SKM-1 (cell line): ENCODE measurements at regions not wholly inside any gene's neighbourhood (a gene's known extent, or its start where the extent isn't known, plus 50 kb on each side); places are given as distances from the start of the nearest gene placed in this dataset.
"Not testable (repeated sequence)": the region's sequence is repeated elsewhere in the genome, so short reads cannot be mapped to it uniquely, and the experiment has no call there.

Experiments
- DNase-seq: peaks from one replicate; lab custom pipeline; 2025; ENCODE audit not compliant: unreplicated experiment; lab: John Stamatoyannopoulos, UW

DNA sequence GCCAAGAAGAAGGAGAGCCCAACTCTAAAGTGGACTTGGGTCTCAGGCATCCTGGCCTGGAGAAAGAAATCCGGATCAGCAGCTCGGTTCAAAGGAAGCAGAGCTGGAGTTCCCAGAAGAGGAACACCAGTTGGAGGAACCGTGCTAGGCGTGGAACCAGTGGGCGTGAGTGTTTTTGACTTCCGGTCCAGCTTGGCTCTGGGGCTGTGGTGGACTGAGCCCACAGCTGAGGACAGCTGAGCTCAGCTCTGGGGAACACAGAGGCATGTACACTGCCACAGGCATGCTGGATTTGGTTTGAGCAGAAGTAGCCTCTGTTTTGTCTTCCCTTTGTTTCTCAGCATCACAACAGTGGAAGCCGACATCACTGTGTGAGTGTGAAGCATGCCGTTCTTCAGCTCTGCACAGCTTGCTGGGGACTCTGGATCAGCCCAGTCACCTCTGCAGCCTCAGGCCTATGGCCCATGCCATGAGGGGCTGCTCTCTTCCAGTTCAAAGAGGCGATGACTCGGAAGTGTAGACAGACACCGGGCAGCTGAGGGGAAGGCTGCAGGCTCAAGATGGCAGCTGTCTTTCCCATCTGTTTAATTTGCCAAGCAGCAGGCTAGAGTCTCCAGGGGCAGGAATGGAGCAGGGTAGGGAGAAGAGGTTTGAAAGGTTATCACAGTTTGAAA, 185.8 kb upstream of the UBE3A start:
- no peak for DNase-seq

DNA sequence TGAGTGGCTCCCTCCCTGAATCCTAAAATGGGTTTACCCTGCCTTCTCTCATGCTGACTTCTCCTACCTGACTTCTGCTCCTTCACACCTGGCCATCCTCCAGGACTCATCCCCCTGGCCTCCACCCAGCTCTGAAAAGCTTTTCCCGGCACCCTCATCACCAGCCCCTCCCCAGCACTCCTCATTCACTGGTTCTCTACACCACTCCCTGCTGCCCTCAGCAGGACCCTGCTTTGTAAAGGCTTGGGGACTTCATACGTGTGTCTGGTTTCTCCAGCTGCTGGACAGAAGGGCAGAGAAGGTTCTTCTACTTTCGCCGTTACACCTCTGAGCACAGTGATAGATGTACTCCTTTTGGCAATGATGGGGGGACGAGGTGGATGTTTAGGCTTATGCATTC, 184.9 kb upstream of the UBE3A start:
- no peak for DNase-seq

DNA sequence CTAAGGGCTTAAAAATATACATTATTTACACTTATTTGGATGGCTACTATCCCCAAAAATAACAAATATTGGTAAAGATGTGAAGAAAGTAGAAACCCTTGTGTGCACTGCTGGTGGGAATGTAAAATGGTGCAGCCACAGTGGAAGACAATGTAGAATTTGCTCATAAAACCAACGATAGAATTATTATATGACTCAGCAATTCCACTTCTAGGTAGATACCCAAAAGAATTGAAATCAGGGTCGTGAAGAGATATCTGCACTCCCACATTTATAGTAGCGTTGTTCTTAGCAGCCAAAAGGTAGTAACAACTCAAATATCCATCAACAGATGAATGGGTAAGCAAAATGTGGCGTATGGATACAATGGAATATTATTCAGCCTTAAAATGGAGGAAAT, 181.6 kb upstream of the UBE3A start:
- DNase-seq, result no peak

DNA sequence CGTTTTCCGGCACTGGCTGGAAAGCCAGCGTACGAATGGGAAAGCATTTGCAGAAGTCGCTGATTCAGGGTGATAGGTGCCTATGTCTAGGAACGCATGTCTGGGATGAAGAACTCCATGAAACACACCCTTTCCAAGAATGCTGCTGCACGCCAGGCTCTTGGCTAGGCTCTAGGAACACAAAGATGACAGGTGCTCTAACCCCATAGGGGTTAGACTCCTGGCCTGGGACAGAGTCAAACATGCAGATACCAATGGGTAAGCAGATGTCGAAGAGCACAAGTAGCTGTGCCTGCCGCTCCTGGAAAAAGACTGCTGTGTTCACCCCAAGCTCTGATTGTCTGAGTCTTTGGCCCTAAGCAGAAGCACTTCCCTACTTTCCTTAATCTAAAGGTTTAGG, 180.9 kb upstream of the UBE3A start:
- DNase-seq, result no peak

DNA sequence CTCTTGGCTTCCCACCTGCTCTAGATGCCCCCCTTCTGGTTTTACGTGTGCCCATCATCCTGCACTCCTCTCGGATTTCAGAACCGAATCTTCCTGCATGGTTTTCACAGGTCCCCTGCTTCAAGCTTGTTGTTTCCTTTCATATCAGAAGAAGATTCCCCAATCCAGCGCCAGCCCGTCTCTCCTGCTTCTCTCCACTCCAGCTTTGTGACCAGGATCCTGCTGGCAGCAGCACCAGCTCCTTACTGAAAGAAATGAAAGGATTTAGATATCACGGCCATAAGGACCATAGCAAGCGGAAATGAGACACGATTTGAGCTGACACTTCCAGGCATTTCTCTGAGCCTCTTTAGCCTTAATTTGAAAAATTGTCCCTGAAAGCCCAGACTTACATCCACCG, 180.3 kb upstream of the UBE3A start:
- DNase-seq, result no peak

DNA sequence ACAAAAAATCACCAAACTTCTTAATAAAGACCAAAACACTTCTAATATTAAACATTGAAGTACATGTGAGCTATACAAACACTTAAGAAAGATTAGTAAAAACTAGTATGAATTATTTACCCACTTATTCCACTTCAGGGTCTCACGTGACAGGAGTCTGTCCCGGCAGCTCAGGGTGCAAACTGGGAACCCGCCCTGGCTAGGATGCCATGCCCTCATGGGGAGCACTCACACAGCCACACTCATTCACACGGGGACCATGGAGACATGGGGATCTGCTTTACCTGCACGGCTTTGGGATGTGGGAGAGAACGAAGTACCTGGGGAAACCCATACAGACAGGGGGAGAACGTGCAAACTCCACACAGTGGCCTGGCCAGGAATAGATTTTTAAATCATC, 179.3 kb upstream of the UBE3A start:
- no peak for DNase-seq

DNA sequence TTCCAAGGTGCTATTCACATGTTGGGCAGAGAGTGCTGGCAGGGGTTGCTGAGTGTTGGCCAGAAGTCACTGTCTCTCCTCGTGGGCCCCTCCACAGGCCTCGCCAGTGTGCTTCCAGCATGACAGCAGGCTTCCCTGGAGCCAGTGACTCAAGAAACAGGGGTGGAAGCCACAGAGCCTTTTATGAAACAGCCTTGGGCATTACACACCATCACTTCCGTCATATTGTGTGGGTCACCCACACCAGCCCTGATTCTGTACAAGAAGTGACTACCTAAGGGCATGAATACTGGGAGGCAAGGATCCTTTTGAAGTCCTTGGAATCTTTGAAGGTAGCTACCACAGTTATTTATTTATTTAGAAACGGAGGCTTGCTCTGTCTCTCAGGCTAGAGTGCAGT, 177.6 kb upstream of the UBE3A start:
- no peak for DNase-seq

DNA sequence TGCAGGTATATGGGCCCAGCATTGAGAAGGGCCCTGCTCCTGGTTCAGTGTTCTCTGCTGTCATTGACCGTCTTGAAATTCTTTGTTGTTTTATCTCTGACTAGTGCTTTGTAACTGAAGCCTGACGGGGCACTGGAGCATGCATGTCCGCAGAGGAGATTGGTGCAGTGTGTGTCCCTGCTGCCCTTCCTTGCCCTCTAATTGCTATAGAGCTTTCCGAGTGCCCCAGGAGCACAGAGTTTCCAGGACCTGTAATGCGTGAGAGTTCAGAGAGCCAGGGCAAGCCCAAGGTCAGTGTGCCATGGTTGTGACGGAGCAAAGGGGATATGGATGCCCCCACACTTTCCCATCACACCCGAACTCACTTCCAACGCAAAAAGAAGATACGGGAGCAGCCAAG, 174.3 kb upstream of the UBE3A start:
- no peak for DNase-seq

DNA sequence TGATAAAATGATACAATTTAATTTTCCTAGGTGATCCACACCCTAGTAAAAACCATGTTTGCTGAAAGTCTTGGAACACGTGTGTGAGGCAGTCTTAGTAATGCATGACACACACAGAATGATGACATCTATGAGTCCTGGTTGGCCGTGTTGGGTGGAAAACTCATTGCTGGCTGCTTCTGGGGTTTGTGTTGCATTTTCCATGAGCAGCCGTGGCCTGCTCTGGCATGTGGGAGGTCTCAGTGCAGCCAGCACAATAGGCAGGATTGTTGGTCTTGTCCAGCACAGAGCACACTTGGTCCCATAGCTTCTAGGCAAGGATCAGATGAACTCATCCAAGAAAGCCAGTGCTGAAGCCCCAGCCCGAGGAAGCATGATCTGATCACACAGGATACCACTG, 172.8 kb upstream of the UBE3A start:
- no peak for DNase-seq

DNA sequence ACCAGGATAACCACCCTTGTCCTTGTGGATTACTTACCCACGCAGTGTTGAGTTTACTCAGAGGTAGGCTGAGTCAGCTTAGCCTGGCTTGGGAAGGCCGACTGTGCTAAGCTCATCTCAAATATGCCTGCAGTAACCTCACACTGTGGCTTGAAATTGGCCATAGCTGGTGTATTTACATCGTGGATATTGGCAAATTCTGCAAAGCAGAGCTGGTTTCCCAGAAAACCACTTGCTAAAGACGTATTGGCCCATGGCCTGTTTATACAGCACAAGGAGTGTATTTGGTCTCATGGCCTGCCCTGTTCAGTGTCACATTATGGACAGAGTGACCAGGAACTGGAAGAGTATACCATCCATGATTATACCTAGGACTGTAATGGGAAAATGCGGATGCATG, 170.5 kb upstream of the UBE3A start:
- DNase-seq, result no peak

DNA sequence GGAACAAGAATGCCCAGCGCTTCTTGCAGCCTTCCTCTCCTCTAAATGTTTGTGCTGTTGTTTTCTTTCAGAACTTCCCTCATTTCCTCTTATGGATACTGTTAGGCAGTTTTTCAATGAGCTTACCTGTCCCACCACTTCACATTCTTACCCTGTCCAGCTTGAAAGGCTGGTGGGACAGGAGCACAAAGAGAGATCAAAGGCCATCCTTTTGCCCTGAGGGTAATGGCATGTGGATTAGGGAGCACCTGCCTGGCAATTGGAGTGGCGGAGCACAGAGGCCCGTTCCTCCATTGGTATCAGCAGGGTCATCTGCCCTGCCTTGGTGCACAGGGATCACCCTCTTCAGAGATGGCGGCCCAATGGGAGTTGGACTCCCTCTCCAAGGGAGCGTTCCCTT, 170.1 kb upstream of the UBE3A start:
- no peak for DNase-seq

DNA sequence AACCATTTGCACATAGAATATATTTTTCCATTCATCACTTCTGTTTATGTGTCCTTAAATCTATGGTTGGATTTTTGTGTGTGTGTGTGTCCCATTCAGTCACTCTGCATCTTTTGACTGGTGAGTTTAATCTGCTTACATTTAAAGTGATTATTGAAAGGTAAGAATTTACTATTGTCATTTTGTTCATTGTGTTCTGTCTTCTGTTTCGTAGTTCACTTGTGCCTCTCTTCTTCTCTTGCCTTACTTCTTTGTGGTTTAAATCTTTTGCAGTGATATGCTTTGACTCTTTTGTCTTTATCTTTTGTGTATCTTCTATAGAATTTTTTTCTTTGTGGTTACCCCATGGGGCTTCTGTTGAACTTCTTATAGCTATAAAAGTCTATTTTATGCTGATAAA, 166.3 kb upstream of the UBE3A start:
- no peak for DNase-seq

DNA sequence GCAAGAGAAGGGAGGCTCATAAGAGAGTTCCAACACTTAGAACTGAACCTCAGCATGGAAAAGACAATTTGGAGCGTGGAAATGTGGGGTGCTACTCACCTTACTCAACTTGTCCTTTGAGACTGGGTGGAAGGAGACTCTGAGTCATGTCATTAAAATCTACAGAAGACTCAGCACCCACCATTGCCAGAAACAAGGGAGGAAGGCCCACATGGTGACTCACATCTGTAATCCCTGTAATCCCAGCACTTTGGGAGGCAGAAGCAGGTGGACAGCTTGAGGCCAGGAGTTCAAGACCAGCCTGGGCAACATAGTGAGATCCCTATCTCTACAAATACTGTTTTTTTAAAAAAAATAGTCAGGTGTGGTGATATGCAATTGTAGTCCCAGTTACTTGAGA, 161.9 kb upstream of the UBE3A start:
- DNase-seq, result no peak

DNA sequence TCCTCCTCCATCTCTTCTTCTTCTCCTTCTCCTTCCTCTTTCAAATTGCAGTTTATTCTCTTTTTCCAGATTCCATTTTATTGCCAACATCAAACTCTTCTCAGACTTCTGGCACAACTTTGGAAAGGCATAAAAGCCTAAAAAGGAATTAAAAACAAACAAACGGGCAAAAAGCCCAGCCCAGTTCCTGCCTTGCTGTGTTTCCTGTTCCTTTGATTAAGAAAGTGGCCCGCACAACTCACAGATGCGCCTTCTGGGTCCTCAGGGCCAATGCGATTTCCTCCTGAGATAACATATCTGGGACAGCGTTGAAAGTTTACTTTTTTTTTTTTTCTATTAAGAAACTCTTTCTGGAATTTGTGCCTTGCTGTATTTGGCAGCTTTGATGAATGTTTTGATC, 158.7 kb upstream of the UBE3A start:
- DNase-seq, result no peak

DNA sequence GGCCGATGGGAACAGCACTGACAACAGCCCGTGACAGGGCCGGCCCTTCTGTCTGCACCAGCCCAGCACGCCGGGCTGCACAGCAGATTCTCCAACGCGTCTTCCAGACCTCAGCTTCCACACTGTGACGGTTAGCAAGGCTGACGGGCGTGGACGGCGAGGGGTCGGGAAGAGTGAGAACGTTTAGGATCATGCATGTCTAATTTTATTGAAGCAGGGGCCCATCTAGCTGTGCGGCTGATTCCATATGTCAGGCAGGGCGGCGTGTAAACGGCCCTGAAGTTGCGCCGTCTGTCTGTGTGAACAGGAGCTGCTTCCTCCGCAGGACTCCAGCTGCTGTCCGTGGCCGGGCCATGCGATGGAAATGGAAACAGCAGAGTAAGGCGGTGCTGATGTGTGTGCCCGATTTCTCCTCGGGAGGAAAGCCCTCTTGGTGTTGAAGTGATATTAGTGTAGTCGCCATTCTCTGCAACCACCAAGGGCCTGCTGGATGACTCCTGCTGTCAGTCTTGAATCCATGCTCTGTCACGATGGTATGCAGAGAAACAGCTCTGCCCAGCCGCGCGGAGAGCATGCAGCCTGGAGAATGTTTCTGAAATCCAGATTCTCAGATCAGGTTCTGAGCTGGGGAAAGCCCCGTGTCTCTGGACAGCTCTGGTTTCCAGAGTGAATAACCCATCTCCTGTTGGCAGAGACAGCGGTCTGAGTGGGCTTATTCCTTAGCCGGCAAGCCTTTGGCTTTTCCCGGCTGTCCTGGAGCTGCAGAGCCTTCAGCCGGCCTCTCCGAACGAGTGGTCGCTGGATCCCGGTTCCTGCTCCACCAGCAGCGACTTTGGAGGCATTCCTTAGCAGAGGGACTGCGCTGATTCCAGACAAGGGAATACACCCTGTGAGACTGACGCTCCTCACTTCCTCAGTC, 158.1 kb upstream of the UBE3A start:
- DNase-seq, result no peak

DNA sequence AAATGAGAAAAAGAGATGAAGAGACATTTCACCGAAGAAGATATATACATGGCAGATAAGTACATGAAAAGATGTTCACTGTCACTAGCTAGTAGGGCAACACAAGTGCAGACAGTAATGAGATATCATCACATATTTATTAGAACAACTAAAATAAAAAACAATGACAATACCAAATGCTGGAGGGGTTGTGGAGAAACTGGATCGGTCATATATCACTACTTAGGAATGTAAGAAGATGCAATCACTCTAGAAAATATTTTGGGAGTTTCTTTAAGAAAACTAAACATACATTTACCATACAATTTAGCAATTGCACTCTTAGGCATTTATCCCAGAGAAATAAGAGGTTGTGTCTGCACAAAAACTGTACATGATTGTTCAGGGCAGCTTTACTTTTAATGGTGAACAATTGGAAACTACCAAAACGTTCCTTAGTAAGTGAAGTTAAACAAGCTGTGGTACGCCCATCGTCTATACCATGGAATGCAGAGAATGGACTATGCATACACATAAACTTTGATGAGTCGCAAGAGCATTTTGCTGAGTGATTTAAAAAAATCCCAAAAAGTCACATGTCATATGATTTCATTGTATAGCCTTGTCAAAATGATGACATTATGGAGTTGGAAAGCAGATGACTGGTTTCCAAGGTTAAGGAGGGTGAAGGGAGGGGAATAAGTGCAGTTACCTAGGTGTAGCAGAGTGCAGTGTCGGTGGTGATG, 149.0 kb upstream of the UBE3A start:
- no peak for DNase-seq

DNA sequence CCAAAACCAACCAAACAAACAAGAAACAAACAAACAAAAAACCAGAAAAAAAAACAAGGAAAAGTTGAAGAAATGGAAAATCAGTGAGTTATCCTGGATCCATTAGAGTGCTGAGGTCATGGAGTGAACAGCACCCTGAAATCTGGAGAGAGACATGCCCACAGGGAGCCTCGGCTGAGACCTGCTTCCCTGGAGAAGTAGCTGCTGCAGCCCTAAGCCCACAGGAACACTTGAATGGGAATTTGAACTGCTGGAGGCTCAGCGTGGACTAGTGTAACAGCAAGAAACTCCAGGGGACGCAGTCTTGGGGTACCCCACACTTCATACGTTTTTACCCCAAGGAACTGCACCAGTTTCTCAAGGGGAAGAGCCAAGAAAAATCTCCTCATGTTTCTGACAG, 144.1 kb upstream of the UBE3A start:
- DNase-seq, result no peak

DNA sequence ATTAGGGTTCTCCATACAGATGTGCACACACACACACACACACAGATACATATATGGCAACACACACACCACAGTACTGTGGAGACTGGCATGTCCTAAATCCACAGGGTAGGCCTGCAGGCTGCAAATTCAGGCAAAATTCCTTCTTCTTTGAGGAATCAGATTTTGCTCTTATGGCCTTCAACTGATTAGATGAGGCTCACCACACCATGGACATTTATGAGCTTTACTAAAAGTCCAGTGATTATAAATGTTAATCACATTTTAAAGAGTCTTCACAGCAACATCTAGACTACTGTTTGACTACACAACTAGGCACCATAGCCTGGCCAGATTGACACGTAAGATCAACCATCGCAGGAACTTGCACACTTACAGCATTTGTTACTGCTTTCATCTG, 140.3 kb upstream of the UBE3A start:
- no peak for DNase-seq

DNA sequence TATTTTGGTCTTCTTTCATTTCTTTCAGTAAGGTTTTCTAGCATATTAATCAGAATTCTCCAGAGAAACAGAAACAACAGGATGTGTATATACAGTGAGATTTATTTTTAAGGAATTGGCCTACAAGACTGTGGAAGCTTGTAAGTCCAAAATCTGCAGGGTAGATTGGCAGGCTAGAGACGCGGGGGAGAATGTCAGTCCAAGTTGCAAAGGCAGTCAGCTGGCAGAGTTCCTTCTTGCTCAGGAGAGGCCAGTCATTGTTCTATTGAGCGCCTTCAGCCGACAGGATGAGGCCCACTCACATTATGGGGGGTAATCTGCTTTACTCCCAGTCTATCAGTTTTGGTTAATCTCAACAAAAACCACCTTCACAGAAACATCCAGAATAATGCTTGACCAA, 133.4 kb upstream of the UBE3A start:
- DNase-seq, result no peak

DNA sequence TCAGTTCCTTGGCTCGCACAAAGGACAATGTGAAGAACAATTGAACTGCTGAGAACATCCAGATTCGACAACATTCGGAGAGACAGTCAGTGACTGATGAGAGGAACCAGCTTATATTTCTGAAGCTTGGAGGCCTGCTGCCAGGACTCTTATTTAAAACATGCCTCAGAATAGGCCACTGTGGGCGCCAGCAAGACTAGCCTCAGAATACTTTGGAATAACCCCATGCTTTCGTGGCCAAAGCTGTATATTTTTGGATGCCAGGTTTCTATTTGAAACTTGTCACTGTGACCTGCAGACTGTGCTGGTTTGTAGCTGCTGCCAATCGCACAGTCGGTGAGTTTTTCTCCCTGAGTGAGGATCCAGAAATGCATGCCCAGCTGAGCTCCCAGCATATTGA, 129.9 kb upstream of the UBE3A start:
- DNase-seq, result no peak

DNA sequence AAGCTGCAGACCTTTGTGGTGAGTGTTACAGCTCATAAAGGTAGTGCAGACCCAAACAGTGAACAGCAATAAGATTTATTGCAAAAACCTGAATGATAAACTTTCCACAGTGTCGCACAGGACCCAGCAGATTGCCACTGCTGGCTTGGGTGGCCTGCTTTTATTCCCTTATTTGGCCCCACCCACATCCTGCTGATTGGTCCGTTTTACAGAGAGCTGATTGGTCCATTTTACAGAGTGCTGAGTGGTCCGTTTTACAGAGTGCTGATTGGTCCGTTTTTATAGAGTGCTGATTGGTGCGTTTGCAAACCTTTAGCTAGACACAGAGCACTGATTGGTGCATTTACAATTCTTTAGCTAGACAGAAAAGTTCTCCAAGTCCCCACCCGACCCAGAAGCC, 127.7 kb upstream of the UBE3A start:
- not testable (repeated sequence) for DNase-seq
